ENCODE measurements at regions not wholly inside any gene's neighbourhood (a gene's known extent, or its start where the extent isn't known, plus 50 kb on each side); places are given as distances from the start of the nearest gene placed in this dataset.

DNA sequence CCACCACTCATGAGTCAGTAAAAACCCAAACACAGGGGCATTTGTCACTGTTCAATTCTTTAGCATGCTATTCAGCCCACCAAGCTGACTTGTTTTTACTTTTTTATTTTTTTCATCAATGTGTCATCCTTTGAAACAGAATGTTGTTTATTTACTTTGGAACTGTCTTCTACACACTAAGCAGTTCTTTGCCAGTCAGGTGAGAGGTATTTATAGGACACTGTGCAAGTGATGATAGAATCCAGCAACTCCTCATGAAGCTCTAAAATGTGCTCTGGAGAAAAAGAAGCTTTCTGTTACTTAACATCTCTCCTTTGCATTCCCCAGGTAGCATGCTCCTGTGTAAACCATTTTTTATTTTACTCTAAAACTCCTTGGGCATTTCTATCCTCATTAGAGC is 582.0 kb upstream of the TMPRSS15 start:
- TF ChIP-seq, protein P1, sequence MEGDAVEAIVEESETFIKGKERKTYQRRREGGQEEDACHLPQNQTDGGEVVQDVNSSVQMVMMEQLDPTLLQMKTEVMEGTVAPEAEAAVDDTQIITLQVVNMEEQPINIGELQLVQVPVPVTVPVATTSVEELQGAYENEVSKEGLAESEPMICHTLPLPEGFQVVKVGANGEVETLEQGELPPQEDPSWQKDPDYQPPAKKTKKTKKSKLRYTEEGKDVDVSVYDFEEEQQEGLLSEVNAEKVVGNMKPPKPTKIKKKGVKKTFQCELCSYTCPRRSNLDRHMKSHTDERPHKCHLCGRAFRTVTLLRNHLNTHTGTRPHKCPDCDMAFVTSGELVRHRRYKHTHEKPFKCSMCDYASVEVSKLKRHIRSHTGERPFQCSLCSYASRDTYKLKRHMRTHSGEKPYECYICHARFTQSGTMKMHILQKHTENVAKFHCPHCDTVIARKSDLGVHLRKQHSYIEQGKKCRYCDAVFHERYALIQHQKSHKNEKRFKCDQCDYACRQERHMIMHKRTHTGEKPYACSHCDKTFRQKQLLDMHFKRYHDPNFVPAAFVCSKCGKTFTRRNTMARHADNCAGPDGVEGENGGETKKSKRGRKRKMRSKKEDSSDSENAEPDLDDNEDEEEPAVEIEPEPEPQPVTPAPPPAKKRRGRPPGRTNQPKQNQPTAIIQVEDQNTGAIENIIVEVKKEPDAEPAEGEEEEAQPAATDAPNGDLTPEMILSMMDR (IDR thresholded peaks at IDR 0.05; ENCODE audit: low read depth, low read length) = no peak
- TF ChIP-seq POLR2A (IDR thresholded peaks at IDR 0.05; ENCODE audit: extremely low read depth, insufficient read length) (no peak), MYC (IDR thresholded peaks at IDR 0.05; ENCODE audit: low read depth, low read length) (no peak)
- TF ChIP-seq, protein P2, sequence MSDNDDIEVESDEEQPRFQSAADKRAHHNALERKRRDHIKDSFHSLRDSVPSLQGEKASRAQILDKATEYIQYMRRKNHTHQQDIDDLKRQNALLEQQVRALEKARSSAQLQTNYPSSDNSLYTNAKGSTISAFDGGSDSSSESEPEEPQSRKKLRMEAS (IDR thresholded peaks at IDR 0.05; ENCODE audit: low read depth, low read length) = no peak
